ENCODE measurements at regions not wholly inside any gene's neighbourhood (a gene's known extent, or its start where the extent isn't known, plus 50 kb on each side); places are given as distances from the start of the nearest gene placed in this dataset.

- DNase-seq = no peak
Measured at GRCh38 chr11:11710556-11710955, 88.8 kb upstream of the GALNT18 start.

GRCh38 chr11:11709447-11710239 is 87.8 kb upstream of the GALNT18 start:
- DNase-seq = no peak

- DNase-seq = no peak
Measured at GRCh38 chr11:11708256-11708655, 86.5 kb upstream of the GALNT18 start.

GRCh38 chr11:11706028-11706427 is 84.2 kb upstream of the GALNT18 start:
- no peak for DNase-seq

- DNase-seq = no peak
Measured at GRCh38 chr11:11703885-11704284, 82.1 kb upstream of the GALNT18 start.

- DNase-seq = no peak
Measured at GRCh38 chr11:11701070-11701469, 79.3 kb upstream of the GALNT18 start.

GRCh38 chr11:11697796-11698195 is 76.0 kb upstream of the GALNT18 start:
- no peak for DNase-seq

- DNase-seq = no peak
Measured at GRCh38 chr11:11691296-11692151, 69.7 kb upstream of the GALNT18 start.

GRCh38 chr11:11681536-11681935 is 59.7 kb upstream of the GALNT18 start:
- DNase-seq = no peak

GRCh38 chr11:11677672-11678356 is 56.0 kb upstream of the GALNT18 start:
- DNase-seq = no peak

GRCh38 chr11:11675671-11676181 is 53.9 kb upstream of the GALNT18 start:
- no peak for DNase-seq

GRCh38 chr11:11672789-11673188 is 51.0 kb upstream of the GALNT18 start:
- no peak for DNase-seq

GRCh38 chr11:11672101-11672500 is 50.3 kb upstream of the GALNT18 start:
- no peak for DNase-seq

All from activated CD8-positive, alpha-beta memory T cell treated with anti-CD3 and anti-CD28 coated beads, Interleukin-2, amount 50 U/mL, for 4 hours (primary cell).